PC-3 (cell line): ENCODE measurements at regions not wholly inside any gene's neighbourhood (a gene's known extent, or its start where the extent isn't known, plus 50 kb on each side); places are given as distances from the start of the nearest gene placed in this dataset.

ENCODE experiments used
- CTCF ChIP-seq: fragments of 300-600 bp; sonication (generic); conservative IDR thresholded peaks from 2 replicates; pipeline ENCODE4 v1.5.1; 2017; ENCODE audit warnings: antibody characterized with exemption, low read depth, mild to moderate bottlenecking, low read length
- EZH2 ChIP-seq: fragments of 300-600 bp; sonication (generic); IDR thresholded peaks from one replicate; pipeline ENCODE4 v1.6.1; 2017; ENCODE audit warnings: antibody characterized with exemption, mild to moderate bottlenecking, low read length; ENCODE audit not compliant: unreplicated experiment

GRCh38 chr12:103198499-103198898, 241.0 kb downstream of the ASCL1 start:
- TF ChIP-seq CTCF (no peak), EZH2 (no peak)
